HG03060 (cell line): ENCODE measurements at regions not wholly inside any gene's neighbourhood (a gene's known extent, or its start where the extent isn't known, plus 50 kb on each side); places are given as distances from the start of the nearest gene placed in this dataset.
"Not testable (repeated sequence)": the region's sequence is repeated elsewhere in the genome, so short reads cannot be mapped to it uniquely, and the experiment has no call there.

Experiments
- ATAC-seq: cut with Tn5 transposase; IDR thresholded peaks from one replicate; pipeline ENCODE4 v1.9.1; 2021; ENCODE audit warnings: low read depth, moderate number of reproducible peaks; ENCODE audit not compliant: unreplicated experiment

DNA sequence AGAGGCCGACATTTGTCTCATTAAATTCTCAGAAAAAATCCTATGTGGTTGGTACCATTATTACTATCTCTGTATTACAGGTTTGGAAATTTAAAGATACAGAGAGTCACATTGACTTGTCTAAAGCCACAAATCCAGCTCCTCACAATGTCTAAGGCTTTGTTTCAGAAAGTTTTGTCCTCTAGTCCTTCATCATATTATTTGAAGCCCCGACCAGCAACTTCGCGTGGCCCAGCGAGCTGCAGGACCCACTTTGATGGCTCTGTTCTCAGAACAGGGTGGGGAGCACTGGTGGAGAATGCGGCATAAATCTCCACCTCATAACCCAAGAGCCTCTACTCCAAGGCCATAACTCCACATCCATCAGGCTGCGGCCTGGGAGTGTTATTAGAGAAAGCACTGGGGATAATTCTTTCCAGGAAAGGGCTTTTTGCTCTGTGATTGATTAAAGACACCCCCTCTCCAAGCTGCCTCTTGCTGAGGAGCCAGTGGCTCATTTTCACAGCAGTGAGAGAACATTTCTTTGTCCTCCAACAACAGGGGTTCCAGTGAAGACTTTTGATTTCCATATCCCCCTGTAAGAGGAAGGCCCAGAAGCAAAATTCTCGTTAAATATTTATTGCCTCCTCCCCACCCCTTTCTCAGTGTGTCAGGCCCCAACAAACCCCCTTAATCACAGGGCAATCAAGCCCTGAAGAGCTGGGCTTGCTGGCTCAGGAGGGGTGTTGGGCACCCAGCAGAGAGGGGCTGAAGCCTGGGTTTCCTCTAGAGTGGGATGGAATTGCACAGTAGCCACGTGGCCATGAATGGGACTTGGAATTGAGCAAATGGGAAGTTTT is 113.7 kb upstream of the CDH11 start:
- ATAC-seq, result no peak

- not testable (repeated sequence) for ATAC-seq
Observed at GRCh38 chr16:65234721-65235320, 113.0 kb upstream of the CDH11 start.

DNA sequence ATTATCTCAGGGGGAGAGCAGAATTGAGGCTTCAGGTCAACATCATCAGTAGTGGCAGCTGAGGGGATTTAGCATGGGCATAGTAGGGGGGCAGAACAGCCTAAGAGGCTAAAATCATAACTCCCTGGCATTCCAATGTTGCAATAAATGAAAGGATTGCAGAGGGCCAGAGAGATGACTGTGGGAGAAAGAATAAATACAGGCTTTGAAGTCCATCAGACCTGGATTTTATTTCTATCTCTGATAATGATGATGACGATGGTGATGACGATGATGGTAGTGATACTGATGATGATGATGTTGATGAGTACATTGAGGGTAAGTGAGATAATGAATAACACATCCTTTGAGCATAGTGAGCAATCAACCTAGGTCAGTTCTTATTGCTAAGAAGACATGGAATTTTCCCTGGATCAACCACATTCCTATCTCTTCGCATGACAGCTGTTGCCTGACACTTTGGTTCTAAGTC is 107.4 kb upstream of the CDH11 start:
- no peak for ATAC-seq

DNA sequence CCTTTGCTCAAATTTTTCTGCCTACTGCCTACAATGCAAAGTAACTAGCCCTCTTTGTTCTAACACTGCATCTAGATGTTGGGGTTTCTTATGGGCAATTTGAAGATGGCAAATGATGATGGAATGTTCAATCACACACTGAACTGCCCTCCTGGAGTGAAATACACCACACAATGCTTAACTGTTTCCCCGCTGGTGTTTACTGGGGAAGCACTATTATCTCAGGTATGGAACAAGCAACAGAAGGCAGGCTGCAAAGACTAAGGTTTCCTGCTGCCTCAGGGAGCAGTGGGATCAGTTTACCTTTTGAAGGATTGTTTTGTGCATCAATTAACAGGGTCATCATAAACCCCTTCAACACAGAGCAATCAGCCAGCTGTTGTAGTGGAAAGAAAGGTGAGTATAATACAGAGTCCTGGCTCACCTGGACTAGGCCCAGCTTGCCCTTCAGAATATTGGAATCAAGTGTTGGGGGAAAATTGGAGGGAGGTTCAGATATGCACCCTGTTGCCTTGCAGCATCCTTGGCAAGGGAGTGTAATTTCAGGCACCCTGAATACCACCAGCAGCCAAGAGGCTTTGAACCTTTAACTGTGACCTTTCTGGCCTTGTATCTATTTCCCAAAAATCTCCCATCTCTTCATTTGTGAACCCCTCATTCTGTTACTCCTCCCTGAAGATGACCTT is 105.4 kb upstream of the CDH11 start:
- ATAC-seq, result no peak

- no peak for ATAC-seq
Observed at GRCh38 chr16:65226077-65226476, 104.2 kb upstream of the CDH11 start.

- no peak for ATAC-seq
Observed at GRCh38 chr16:65225488-65225887, 103.6 kb upstream of the CDH11 start.

GRCh38 chr16:65224994-65225393 is 103.1 kb upstream of the CDH11 start:
- no peak for ATAC-seq

DNA sequence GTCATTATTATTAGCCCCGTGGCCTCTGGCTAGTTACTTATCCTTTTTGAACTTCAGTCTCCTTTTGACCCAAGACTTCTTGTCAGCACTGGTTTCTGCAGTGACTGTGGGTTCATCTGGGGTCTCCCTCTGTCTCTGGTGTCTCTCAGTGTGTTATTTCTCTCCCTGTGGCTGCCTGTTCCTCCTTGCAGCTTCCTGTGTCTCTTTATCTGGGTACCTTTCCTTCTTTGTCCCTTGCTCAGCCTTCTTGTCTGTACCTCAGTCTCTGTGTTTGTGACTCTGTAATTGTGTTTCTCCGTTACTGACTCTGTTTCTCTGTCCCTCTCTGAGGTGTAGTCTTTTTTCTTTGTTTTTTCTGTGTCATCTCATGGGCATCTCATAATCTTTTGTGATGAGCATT is 102.6 kb upstream of the CDH11 start:
- no peak for ATAC-seq

DNA sequence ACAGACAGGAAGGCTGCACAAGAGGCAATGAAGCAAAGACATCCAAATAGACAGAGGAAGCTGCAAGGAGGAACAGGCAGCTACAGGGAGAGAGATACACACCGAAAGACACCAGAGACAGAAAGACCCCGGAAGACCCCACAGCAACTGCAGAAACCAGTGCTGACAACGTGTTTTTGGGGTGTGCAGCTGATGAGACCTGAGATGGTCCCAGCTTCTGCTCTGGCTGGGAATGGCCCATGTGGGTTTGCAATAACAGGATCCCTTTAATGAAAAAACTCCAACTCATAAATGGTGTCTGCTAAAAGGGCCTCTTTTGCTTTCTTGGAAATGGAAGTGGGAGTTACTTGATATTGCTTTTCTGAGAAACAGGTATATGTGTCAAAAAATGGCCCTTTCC is 101.5 kb upstream of the CDH11 start:
- no peak for ATAC-seq

GRCh38 chr16:65222536-65222935 is 100.7 kb upstream of the CDH11 start:
- ATAC-seq, result no peak

DNA sequence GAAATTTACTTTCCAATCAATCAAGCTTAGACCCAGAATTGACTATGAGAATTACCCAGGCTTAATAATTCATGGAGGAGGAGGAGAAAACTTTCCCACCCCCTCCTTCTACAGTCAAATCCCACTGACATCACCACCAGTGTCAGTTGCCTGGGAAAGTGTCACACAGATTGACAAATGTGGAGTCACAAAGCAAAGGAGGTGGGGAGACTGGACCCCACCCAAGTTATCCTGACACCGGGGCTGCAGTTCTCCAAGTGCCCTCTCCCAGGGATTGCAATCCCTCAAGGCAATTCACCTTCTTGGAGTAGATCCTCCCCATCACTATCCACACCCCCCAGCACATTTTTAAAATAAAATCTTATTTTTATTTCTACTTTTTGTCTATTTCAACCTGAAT is 100.2 kb upstream of the CDH11 start:
- ATAC-seq, result no peak

GRCh38 chr16:65219786-65220185 is 97.9 kb upstream of the CDH11 start:
- no peak for ATAC-seq

DNA sequence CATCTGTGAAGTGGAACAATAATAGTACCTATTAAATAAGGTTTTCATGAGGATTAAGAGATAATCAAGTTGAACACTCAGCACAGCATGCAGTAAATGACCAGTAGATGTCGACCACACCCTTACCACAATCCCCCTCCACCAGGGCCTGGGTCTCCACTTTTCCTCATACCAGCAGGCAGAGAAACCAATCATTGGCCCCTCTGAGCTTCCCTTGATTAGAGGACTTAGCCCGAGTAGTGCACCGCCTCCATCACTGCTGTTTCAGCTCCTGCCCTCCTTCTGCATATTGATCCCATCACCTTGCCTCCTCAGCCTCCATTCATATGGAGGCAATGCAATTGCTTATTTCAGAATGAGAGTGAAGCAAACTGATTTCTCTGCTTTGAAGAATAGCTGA is 96.5 kb upstream of the CDH11 start:
- ATAC-seq, result no peak

DNA sequence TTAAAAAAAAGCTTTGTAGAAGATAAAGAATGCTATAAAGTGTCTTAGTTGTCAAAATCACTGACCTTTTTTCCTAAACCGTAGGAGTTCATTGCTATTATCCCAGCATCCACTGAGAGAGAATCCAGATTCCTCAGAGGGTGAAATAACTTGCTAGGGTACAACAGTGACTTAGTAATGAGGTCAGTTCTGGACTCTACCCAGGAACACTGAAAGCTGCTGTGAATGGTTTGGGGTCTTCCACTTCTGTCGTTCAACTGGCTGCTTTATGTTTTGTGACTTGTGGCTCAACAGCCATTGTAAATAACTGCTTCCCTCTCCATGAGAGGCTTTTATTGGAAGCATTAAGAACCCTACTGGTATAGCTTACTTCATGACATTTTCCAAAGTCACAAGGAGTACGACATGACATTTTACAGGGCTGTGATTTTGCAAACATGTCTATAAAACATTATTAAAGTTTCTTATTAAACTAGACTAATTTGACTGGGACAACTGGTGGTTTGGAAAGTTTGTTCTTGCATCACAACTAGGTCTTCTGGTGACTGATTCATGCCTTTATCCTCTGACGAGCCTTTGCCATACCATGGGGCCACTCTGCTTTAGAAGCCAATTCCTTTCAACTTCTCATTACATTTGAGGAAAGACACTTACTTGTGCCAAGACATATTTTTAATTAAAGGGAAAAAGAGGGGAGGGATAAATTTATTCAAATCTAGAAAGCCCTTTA is 92.2 kb upstream of the CDH11 start:
- no peak for ATAC-seq

GRCh38 chr16:65212791-65213190 is 90.9 kb upstream of the CDH11 start:
- ATAC-seq, result no peak

DNA sequence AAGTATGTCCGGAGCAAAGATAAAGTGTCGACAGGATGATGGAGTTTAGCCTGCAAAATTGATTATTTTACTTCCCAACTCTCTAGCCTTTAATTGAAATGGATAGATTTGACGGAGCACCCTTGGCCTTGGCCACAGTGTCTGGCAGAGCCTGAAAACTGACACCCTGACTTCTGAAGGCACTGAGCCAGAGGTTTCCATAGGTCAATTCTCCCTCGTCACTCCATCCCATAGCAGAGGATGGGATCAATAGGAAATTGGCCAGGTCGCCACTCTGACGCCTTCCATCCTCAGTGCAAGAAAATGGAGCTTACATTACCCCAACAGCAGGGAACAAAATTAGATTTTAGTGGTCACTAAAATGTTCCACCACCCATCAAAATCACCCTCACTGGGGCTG is 90.4 kb upstream of the CDH11 start:
- ATAC-seq, result no peak

DNA sequence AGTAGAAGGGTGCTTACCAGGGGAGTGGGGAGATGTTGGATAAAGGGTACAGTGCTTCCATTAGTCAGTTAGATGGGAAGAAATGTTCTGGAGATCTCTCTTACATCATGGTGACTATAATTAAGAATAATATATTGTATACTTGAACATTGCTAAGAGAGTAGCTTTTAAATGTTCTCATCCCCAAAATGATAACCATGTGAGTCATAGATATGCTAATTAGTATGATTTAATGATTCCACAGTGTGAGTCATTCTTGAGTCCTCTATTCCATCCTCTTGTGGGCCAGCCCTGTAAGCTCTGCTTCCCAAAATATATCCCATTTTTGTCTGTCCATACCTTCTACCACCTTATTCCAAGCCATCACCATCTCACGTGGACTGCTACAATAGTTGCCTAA is 80.6 kb upstream of the CDH11 start:
- no peak for ATAC-seq

DNA sequence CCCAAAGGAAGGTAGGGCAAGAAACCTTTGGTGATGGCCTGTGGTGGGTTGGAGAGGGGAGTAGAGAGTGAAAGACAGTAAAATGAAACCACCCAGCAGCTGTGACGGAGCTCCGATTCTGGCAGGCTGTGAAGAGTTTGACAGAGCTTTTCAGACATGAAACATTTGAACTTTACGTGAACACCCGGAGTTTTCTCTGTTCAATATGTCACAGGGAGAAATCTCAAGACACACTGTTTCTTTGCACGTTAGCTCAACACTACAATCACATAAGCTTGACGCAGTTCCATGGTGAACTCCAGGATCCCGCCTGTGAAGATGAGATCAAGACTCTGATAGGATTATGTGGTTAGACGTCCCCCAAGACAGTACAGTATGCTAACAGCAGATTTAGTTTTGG is 79.6 kb upstream of the CDH11 start:
- ATAC-seq, result no peak

DNA sequence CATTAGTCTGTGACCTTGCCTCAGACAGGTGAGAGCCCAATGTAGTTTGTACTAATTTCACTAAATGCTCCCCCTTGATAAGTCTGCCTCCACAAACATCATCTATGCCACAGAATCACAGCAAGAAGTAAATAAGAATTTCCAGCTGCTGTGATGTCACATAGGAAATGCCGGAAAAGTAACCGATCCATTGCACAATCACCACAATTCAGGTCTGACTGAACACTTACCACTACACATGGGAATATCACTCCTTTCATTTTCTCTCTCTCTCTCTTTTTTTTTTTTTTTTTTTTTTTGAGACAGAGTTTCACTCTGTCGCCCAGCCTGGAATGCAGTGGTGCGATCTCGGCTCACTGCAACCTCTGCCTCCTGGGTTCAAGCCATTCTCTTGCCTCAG is 79.0 kb upstream of the CDH11 start:
- no peak for ATAC-seq

DNA sequence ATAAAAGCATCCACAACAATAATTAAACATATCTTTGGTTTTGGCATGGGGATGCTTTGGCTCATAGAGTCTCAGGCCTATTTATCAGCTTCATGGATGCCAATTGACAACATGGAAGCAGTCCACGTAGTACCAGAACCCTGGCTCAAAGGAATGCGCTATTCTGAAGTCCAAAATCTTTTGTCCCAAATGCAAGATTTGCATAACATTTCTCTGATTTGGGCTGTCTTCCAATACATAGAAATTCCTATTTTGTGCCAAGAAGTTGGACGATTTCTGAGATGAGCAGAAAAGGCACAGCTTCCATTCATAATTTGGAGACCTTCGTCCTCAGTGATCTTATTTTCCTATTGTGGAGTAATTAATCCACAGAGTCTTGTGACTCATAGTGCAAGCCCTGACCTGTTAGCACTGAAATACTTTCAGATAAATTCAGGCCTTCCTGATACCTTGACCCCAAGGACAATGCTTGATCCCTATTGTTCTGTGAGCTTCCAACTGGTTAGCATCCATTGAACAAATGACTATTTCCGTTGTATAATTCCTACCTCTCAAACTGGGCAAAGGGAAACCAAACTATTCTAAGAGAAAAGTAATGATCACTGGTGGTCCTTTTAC is 78.4 kb upstream of the CDH11 start:
- no peak for ATAC-seq
